Heart left ventricle (tissue), 13 donors: ENCODE measurements at regions not wholly inside any gene's neighbourhood (a gene's known extent, or its start where the extent isn't known, plus 50 kb on each side); places are given as distances from the start of the nearest gene placed in this dataset.

Experiments
- CTCF ChIP-seq, 12 donors: fragments of 200-600 bp; sonication (generic) in 4 of 12; IDR thresholded peaks; one replicate each; pipeline versions ENCODE4 v1.5.0 to v1.8.0; 2018 to 2022; ENCODE audit warnings: antibody characterized with exemption in 12 of 12, mild to moderate bottlenecking in 5 of 12
- POLR2A ChIP-seq, 2 donors: fragments of 450-650 bp; IDR thresholded peaks; one replicate each; pipeline ENCODE4 v1.6.1; 2017; ENCODE audit warnings: antibody characterized with exemption in 2 of 2, mild to moderate bottlenecking in 2 of 2, moderate library complexity in 2 of 2
- donor health status: ischemic (EF 13 %, LVEDD 7.1; RV severe dilation, severe dysfunction).
- donor health status: DM: no; HTN: yes; CAD: no.
- donor health status: DM: no; HTN: no; CAD: no.
- donor health status: ischemic (EF 25% LVEDD 6.9; RV normal size, moderate dysfunction).
- donor health status: ischemic (EF 25% LVEDD 5.7; RV mildly dilated, moderate dysfunction).
- donor health status: ischemic (EF 35%, LVEDD 5.7; RV mildly dilated, moderate dysfunction).
- donor health status: nonischemic (EF 11% LVEDD 7.7; RV severe dilation, severe dysfunction).
- donor health status: DM: yes; HTN: yes; CAD: no.
- donor health status: PGD.
- donor health status: ischemic (EF 29% LVEDD 5.4; RV normal size, mild dysfunction).
- donor health status: nonischemic (EF 23%, LVEDD 6.1; RV moderate dilation, normal function).

- TF ChIP-seq CTCF (IDR thresholded peaks at IDR 0.05) (no peak), POLR2A (IDR thresholded peaks at IDR 0.05) (no peak)
These were observed 193.8 kb downstream of the TSN start for GRCh38 chr2:121949271-121949670.
